PC-9 (cell line): ENCODE measurements at regions not wholly inside any gene's neighbourhood (a gene's known extent, or its start where the extent isn't known, plus 50 kb on each side); places are given as distances from the start of the nearest gene placed in this dataset.

Experiments
- BruUV-seq: library from RNA; stranded (reverse); fragments of 400-500 nt; replicated peaks from 2 replicates; lab custom pipeline; 2021; lab: Mats Ljungman, UMichigan
- CTCF ChIA-PET: fragments of 300-600 bp; sonication (Branson Sonifier 250); formaldehyde crosslinking; loops from one replicate; lab custom pipeline; 2022; ENCODE audit warnings: antibody characterized with exemption; lab: Charles Lee
- POLR2A ChIA-PET: fragments of 300-600 bp; sonication (Branson Sonifier 250); formaldehyde crosslinking; loops from one replicate; lab custom pipeline; 2022; ENCODE audit warnings: antibody characterized with exemption; ENCODE audit not compliant: unreplicated experiment; lab: Charles Lee
- DNase-seq, 2 experiments: peaks; one replicate each; pipeline versions ENCODE4 v3.0.0 to v3.0.0-alpha.2; 2015 to 2022; ENCODE audit warnings: mixed read lengths in 1 of 2
- H2AFZ ChIP-seq: fragments of 200-600 bp; sonication (generic); 2 replicates; pipeline ENCODE4 v1.8.1; 2017; ENCODE audit warnings: antibody characterized with exemption
- H3F3A ChIP-seq: fragments of 200-600 bp; sonication (generic); 2 replicates; pipeline ENCODE4 v1.8.1; 2017; ENCODE audit warnings: antibody characterized with exemption, mild to moderate bottlenecking, low read depth; ENCODE audit not compliant: insufficient read depth
- H3K27ac ChIP-seq: fragments of 200-600 bp; sonication (generic); 2 replicates; pipeline ENCODE4 v1.6.1; 2016; ENCODE audit warnings: mixed run types
- H3K27me3 ChIP-seq: fragments of 200-600 bp; sonication (generic); 2 replicates; pipeline ENCODE4 v1.6.1; 2016; ENCODE audit warnings: low read depth, mixed run types; ENCODE audit not compliant: insufficient read depth
- H3K36me3 ChIP-seq: fragments of 200-600 bp; sonication (generic); 2 replicates; pipeline ENCODE4 v1.6.1; 2016; ENCODE audit warnings: low read depth, mixed run types
- H3K4me1 ChIP-seq: fragments of 200-600 bp; sonication (generic); replicated peaks from 2 replicates; pipeline ENCODE4 v1.6.1; 2016; ENCODE audit warnings: mixed run types; ENCODE audit not compliant: insufficient read depth
- H3K4me2 ChIP-seq: fragments of 200-600 bp; sonication (generic); 2 replicates; pipeline ENCODE4 v1.6.1; 2017; ENCODE audit warnings: mixed run types
- H3K4me3 ChIP-seq: fragments of 200-600 bp; sonication (generic); 2 replicates; pipeline ENCODE4 v1.6.1; 2016; ENCODE audit warnings: mixed run types
- H3K79me2 ChIP-seq: fragments of 200-600 bp; sonication (generic); 2 replicates; pipeline ENCODE4 v1.6.1; 2017; ENCODE audit warnings: low read depth, mixed run types
- H3K9me2 ChIP-seq: fragments of 200-600 bp; sonication (generic); 2 replicates; pipeline ENCODE4 v1.8.1; 2017; ENCODE audit warnings: mild to moderate bottlenecking; ENCODE audit not compliant: insufficient read depth
- H3K9me3 ChIP-seq: fragments of 200-600 bp; sonication (generic); 2 replicates; pipeline ENCODE4 v1.8.1; 2016; ENCODE audit warnings: low read depth; ENCODE audit not compliant: insufficient read depth
- H4K20me1 ChIP-seq: fragments of 200-600 bp; sonication (generic); 2 replicates; pipeline ENCODE4 v1.8.1; 2017; ENCODE audit not compliant: insufficient read depth
- EZH2 ChIP-seq: fragments of 200-600 bp; sonication (generic); IDR thresholded peaks from 2 replicates; pipeline ENCODE4 v1.8.0; 2017; ENCODE audit warnings: antibody characterized with exemption, low read depth
- intact Hi-C: fragments of 100-400 bp; cut with micrococcal nuclease; formaldehyde crosslinking; loops from one replicate; pipeline ENCODE4 v1.10.0; 2022; ENCODE audit not compliant: unreplicated experiment
- TF ChIP-seq, protein P1 (sequence below): fragments of 200-600 bp; sonication (generic); conservative IDR thresholded peaks from 2 replicates; pipeline ENCODE4 v1.6.1; 2017; ENCODE audit warnings: mixed run types, antibody characterized with exemption, mild to moderate bottlenecking, moderate library complexity

DNA sequence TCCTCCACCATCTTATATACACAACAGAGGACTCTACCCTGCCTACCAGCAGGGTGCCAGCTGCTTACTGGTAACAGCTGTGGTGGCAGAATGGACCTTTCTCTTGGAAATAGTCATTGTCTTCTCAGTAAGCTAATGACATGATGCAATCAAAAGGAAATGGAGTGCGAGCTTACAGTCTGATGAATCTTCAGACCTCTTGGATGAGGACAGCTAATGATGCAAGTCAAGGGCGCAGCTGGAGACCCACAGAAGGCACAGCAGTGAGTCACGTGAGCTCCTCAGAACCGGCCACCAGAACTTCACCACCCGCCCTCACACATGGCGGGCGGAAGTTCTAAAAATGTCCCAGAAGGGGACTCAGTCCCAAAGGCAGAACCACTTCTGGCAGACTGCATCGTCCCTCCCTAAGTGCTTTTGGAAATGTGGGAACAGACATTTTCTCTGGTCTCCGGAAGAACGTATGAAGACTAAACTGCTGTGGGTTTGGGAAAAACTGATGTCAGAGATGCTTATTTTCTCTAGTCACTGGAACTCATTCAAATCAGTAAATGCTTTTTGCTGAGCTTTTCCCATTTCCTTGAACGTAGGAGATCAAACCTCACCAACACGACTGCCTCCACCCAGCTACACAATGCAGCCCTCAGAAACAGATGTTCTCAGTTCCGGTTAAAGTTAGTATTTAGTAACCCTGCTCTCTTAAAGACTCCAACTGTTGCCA lies 96.4 kb downstream of the FAS start:
- Histone ChIP-seq H3K4me3 (no peak overlapping the region), H3K4me1 (no peaks in the 10 kb centered on the region), H4K20me1 (no peaks in the 10 kb centered on the region), H3K27me3 (no peaks in the 10 kb centered on the region), H3F3A (no peaks in the 10 kb centered on the region), H3K9me2 (no peaks in the 10 kb centered on the region), H2AFZ (no peak overlapping the region), H3K27ac (no peak overlapping the region), H3K4me2 (no peak overlapping the region), H3K79me2 (no peaks in the 10 kb centered on the region), H3K9me3 (no peaks in the 10 kb centered on the region), H3K36me3 (no peaks in the 10 kb centered on the region)
- TF ChIP-seq, protein P1, sequence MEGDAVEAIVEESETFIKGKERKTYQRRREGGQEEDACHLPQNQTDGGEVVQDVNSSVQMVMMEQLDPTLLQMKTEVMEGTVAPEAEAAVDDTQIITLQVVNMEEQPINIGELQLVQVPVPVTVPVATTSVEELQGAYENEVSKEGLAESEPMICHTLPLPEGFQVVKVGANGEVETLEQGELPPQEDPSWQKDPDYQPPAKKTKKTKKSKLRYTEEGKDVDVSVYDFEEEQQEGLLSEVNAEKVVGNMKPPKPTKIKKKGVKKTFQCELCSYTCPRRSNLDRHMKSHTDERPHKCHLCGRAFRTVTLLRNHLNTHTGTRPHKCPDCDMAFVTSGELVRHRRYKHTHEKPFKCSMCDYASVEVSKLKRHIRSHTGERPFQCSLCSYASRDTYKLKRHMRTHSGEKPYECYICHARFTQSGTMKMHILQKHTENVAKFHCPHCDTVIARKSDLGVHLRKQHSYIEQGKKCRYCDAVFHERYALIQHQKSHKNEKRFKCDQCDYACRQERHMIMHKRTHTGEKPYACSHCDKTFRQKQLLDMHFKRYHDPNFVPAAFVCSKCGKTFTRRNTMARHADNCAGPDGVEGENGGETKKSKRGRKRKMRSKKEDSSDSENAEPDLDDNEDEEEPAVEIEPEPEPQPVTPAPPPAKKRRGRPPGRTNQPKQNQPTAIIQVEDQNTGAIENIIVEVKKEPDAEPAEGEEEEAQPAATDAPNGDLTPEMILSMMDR, result no peak
- TF ChIP-seq EZH2, result no peak
- no peak for DNase-seq
- no TSS peak for BruUV-seq
- ChIA-PET CTCF (no interaction called here), POLR2A (no interaction called here)
- intact Hi-C loops, result no loop called here

DNA sequence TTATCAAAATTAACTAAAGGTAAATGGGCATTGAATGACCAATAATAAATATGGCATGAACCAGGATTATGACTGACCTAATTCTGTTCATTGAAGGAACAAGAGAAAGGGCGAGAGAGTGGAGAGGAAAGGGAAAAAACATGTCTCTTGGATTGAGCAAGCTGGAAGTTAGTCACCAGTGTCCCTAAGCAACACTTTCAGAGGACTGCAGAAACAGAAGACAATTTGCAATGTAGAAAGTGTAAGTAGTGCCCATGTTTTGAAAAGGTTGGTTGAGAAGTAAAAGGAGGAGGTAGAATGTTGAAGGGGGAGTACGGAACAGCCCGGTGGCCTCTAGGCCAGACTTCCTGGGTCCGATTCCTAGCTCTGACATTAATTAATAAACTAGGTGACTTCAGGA lies 94.6 kb downstream of the FAS start:
- Histone ChIP-seq H3K4me1 (no peaks in the 10 kb centered on the region), H3K36me3 (no peaks in the 10 kb centered on the region), H3F3A (no peaks in the 10 kb centered on the region), H3K9me2 (no peaks in the 10 kb centered on the region), H3K27me3 (no peaks in the 10 kb centered on the region), H3K4me2 (no peak overlapping the region), H3K79me2 (no peaks in the 10 kb centered on the region), H4K20me1 (no peaks in the 10 kb centered on the region), H3K4me3 (no peak overlapping the region), H2AFZ (no peak overlapping the region), H3K9me3 (no peaks in the 10 kb centered on the region), H3K27ac (no peak overlapping the region)
- BruUV-seq, result no TSS peak
- no peak for DNase-seq
- CTCF ChIA-PET, result no interaction called here
- no peak for TF ChIP-seq EZH2
- POLR2A ChIA-PET, result no interaction called here
- intact Hi-C loops, result no loop called here

DNA sequence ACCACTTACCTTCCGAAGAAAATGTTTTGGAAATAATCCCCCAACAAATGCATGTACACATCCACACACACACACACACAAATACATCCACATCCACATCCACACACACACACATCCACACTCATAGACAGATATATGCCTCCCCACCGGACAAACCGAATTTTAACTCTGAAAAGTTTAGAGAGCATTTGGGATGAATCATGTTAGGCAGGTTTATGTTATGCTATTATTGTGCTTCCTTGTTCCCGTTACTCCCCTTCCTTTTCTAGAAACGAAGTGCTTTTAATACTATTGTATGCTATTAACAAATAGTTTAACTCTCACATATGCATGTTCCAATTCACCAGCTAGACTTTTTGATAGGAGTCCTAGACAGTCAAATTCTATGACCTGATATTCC lies 91.5 kb downstream of the FAS start:
- no peaks in the 10 kb centered on the region for H3K4me1 ChIP-seq
- no peaks in the 10 kb centered on the region for H3K27me3 ChIP-seq
- POLR2A ChIA-PET, result no interaction called here
- no peaks in the 10 kb centered on the region for H3K9me3 ChIP-seq
- CTCF ChIA-PET, result no interaction called here
- H3K27ac ChIP-seq, result no peak overlapping the region
- no peaks in the 10 kb centered on the region for H3F3A ChIP-seq
- no peak overlapping the region for H3K4me2 ChIP-seq
- no TSS peak for BruUV-seq
- no peak for DNase-seq
- H2AFZ ChIP-seq, result no peak overlapping the region
- H4K20me1 ChIP-seq, result no peaks in the 10 kb centered on the region
- TF ChIP-seq EZH2, result no peak
- TF ChIP-seq, protein P1, result no peak
- H3K79me2 ChIP-seq, result no peaks in the 10 kb centered on the region
- H3K36me3 ChIP-seq, result no peaks in the 10 kb centered on the region
- no peak overlapping the region for H3K4me3 ChIP-seq
- H3K9me2 ChIP-seq, result no peaks in the 10 kb centered on the region
- intact Hi-C loops, result no loop called here

DNA sequence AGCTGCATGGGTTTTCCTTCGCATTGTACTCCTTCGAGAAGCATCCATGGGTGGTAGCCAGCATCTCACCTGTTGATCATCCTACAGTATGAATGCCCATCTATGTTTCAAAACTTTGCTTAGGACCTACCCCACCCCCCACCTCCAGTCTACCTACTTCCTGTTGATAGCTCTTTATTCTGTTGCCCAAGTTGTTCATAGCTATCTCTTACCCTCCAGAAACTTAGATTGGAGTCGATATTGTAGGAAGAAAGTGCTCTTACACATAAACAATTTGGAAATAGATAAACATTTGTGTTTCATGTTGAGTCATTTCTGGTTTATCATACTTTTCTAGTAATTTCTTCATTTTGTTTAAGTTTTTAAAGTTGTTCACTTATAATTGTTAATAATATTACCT lies 90.1 kb downstream of the FAS start:
- Histone ChIP-seq H2AFZ (no peak overlapping the region), H3F3A (no peaks in the 10 kb centered on the region), H4K20me1 (no peaks in the 10 kb centered on the region), H3K9me3 (no peaks in the 10 kb centered on the region), H3K27ac (no peak overlapping the region), H3K36me3 (no peaks in the 10 kb centered on the region), H3K27me3 (no peaks in the 10 kb centered on the region), H3K9me2 (no peaks in the 10 kb centered on the region), H3K4me3 (no peak overlapping the region), H3K79me2 (no peaks in the 10 kb centered on the region), H3K4me1 (no peaks in the 10 kb centered on the region), H3K4me2 (no peak overlapping the region)
- ChIA-PET CTCF (no interaction called here), POLR2A (no interaction called here)
- no TSS peak for BruUV-seq
- DNase-seq, result no peak
- TF ChIP-seq, protein P1, result no peak
- no peak for TF ChIP-seq EZH2
- intact Hi-C loops, result no loop called here
